Hindlimb muscle (tissue), 1 donor: ENCODE measurements at regions not wholly inside any gene's neighbourhood (a gene's known extent, or its start where the extent isn't known, plus 50 kb on each side); places are given as distances from the start of the nearest gene placed in this dataset.

Experiments used
- DNase-seq: peaks from one replicate; pipeline ENCODE4 v3.0.0-alpha.2; 2013

DNA sequence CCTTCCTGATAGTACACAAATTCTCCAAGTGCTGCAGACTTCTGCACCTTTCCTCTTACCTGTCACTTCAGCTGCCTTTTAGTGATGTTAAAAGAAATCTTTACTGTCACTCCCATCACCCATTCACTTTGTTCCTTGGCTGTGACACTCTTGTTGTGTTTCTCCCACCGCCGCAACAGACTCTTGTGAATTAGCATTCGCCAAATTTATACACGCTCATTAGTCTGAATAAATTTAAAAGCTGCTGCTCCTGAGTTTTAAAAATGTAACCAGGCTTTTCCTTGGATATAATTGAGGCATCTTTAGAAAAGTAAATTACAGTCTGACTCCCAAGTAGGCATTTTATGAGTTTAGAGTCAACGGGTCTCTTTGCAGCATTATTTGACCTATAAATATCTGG lies 1197.9 kb downstream of the BCL11B start:
- DNase-seq = no peak

DNA sequence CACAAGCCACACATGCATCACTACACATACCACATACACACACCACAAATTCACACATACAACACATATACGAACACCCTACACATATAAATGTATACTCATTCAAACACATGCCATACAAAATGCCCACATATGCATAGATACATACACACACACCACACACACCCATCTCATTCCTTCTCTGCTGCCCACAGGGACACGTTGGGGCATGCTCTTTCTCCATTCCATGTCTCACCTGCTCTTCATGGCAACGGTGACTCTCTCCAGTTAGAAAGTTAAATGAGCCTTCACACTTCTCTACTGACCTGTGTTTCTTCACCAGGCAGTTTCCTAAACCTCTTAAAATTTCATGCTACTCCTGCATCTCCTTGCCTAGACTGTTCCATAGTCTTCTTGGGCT lies 1194.8 kb downstream of the BCL11B start:
- no peak for DNase-seq

DNA sequence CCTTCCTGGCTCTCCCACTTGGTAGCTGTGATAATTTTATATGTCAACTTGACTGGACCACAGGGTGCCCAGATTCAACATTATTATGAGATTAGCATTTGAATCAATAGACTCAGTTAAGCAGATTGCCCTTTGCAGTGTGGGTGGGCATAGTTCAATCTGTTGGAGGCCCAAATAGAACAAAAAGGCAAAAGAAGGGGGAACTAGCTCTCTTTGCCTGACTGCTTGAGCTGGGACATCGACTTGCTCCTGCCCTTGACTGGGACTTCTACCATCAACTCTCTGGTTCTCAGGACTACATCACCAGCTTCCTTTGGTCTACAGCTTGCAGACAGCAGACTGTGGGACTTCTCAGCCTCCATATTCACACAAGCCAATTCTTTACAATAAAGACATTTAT lies 1189.2 kb downstream of the BCL11B start:
- DNase-seq = no peak

DNA sequence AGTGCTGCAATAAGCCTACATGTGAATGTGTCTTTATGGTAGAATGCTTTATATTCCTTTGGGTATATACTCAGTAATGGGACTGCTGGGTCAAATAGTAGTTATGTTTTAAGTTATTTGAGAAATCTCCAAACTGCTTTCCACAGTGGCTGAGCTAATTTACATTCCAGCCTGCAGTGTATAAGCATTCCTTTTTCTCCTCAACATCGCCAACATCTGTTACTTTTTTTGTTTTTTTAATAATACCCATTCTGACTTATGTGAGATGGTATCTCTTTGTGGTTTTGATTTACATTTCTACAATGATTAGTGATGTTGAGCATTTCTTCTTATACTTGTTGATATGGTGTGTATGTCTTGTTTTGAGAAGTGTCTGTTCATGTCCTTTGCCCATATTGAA lies 1186.2 kb downstream of the BCL11B start:
- no peak for DNase-seq

DNA sequence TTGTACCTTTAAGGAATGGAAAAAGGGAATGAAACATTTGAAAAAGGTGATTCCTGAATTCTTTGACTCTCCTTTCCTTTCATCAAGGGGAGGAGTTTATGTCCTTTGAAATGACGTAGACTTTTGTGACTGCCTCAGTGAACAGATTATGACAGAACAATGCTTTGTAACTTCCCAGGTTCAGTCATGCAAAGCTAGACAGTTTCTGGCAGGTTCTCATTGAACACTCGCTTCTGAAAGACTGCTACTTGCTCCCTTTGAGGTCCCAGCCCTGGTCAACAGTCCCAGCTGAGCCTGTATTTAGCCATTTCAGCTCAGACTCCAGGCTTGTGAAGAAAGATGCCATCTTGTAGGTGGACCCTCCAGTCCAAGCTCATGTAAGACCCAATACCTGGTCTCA lies 1178.9 kb downstream of the BCL11B start:
- DNase-seq = no peak

DNA sequence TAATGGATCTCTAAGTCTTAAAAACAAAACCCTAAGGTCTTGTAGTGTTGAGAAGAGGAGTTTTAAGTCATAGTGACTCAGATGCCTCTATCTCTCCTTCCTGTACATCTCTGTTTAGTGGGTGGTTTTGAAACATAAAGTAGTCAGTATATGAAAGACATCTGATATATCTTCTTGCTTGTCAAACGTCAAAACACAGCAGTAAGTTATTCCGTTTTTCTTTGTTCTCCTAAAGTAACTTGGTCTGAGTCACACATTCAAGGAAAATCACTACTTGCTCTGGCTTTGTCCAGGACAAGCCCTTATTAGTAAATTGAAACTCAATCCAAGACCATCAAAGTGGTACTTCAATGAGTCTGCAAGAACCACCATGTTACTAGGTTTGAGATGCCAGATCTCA lies 1172.5 kb downstream of the BCL11B start:
- no peak for DNase-seq

DNA sequence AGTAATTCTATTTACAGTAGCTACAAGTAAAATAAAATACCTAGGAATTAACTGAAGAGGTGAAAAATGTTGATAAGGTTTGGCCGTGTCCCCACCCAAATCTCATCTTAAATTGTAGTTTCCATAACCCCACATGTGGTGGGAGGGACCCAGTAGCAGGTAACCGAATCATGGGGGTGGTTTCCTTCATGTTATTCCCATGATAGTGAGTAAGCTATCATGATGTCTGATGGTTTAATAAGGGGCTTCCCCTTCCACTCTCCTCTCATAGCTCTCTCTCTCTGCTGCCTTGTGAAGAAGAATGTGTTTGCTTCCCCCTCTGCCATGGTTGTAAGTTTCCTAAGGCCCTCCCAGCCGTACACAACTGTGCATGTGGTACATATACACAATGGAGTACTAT lies 1170.7 kb downstream of the BCL11B start:
- no peak for DNase-seq

DNA sequence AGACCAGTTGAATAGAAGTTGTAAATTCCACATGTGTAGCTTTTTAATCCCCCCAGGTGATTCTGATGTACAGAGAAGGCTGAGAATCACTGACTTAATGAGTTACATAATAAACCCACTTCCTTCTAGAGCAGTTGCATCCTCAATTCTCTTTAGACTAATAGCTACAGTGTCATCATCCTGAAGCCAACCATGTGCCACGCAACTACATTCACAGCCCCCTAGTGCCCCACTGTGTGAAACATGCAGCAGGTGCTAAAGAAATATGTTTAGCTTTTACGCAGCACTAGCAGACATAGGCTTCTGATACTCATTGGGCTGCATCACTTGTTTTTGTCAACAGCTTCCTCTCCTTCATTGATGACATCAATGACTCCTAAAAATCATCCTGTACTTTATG lies 1168.3 kb downstream of the BCL11B start:
- no peak for DNase-seq

DNA sequence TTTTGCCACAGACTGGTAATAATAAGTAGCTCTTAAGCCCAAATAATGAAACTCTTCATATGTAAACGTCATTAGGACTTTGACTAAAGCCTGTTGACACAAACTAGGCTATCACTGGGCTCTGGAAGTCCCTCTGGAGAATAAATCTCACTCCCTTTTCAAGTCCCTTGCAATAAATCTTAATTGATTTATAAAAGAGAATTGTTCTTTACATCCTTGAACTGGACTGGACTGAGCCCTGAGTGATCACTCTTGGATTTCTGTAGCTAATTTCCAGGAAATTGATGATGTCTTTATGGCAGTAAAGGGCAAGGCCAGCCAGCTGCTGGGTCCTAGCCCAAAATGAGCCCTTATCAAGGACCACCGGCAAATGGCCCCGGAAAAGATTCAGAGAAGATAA lies 1162.7 kb downstream of the BCL11B start:
- DNase-seq = no peak

DNA sequence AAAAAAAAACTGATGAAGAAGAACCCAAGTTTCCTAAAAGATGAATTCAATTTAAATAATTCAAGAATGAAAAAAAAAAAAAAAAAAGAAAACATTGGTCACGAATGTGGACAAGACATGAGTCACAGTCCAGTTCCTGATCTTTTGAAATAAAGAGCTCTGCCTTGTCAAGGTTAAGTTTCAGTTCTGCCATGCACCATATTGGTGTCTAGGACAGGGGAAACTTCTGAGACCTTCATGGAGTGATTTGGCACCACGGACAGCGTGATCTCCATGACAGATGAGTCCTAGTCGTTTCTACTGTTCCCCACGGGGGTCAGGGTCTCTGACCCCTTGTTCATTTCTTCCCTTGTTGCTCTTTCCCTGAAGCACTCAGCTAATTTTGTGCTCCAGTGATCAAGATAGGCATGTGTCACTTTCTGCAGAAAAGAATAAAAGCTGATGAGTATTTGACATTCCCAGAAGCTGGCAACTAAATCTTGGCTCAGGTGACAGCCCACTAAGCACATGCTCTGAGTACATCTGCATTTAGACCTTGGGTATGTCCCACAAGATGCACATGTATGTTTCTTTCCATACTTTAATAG lies 1159.7 kb downstream of the BCL11B start:
- no peak for DNase-seq

DNA sequence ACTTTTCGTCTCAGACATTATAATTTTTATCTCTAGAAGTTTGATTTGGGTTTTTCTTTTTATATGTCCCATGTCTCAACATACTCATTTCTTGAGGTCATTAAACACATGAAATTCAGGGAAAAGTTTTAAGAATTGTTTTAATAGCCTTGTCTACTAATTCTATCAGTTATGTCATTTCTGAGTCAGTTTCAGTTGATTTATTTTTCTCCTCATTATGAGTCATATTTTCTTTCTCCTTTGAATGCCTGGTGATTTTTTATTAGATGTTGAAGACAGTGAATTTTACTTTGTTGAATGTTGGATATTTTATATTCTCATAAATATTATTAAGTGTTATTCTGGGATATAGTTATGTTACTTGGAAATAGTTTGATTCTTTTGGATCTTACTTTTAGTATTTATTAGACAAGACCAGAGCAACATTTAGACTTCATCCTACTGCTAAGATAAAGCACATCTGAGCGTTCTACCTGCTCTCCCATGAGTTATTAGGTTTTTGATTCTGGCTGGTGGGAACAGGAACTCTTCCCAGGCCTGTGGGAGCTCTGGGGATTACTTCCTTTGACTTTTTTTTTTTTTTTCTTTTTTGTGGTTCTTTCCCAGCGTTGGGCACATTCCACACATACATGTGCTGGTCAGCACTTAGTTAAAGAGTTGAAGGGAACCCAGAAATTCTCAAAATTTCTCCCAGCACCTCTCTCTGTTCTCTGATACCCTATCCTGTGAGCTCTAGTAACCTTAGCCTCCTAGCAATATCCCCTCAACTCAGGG lies 1157.7 kb downstream of the BCL11B start:
- DNase-seq = no peak

DNA sequence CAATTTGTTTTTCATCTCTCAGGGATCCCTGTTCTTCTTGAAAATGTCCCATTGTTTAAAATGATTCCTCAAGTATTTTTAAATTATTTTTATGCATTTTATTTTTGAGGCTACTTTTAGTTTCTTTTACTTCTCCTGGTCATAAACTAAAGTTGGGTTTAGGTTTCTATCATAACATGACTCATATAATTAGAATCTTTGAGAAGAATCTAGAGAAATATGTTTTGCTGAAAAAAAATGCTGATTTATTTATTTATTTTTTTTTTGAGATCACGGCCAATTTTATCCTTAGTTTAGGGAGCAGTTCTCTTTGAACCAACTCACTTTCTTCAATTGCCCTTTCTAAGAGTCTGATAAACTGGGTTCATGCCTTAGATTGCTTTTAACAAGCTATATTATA lies 1157.1 kb downstream of the BCL11B start:
- no peak for DNase-seq

DNA sequence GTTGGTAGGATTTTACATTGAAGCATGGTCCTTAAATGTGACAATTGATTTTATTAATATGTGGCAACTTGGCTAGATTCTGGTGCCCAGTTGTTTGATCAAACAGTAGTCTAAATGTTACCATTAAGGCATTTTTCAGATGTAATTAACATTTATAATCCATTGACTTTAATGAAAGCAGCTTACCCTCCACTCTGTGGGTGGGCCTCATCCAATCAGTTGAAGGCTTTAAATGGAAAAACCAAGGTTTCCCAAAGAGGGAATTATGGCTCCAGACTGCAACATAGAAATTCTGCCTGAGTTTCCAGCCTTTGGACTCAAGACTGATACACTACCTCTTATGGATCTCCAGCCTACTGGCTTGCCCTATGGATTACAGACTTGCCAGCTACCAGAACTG lies 1153.2 kb downstream of the BCL11B start:
- no peak for DNase-seq

DNA sequence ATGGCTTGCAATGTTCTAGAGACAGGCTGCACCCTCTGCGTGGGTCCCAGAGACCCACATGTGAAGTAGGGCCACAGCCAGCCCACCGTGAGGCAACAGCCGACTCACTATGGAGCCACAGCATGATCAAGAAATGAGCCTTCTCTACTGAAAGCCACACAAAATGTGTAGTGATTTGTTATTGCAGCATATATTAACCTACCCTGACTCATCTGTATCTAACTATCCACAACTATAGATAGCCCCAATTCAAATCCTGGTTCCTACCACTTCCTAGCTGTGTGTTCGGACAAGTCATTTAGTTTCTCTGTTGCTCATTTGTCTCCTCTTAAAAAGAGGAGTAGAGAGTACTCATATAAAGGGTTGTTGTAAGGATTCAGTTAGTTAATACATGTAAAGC lies 1152.3 kb downstream of the BCL11B start:
- DNase-seq = no peak

DNA sequence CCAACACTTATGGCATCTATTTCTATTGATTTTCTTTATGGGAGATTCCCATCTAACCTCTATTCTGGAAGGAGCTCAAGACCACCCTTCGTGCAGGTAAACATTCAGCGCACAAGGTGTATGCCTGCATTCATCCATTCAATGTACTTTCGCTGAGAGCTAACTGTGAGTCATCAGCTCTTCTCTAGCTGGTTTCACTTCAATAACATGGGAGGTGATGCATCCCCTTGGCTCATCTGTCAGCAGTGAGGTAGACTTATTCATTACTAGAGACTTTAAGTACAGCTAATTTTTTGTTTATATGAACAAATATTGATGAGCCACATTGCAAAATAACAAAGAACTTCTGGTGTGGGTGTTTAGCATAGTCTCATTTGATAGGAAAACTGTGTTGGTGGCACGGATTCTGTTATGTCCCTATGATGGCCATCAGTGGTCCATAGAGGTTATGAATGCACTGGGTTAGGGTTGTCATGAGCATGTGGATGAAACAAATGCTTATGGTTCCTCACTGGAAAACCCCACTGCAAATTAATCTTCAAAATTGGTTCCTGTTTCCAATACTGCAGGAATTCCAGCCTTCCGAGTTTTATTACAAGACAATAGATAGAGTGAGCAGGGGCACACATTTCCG lies 1151.0 kb downstream of the BCL11B start:
- no peak for DNase-seq

DNA sequence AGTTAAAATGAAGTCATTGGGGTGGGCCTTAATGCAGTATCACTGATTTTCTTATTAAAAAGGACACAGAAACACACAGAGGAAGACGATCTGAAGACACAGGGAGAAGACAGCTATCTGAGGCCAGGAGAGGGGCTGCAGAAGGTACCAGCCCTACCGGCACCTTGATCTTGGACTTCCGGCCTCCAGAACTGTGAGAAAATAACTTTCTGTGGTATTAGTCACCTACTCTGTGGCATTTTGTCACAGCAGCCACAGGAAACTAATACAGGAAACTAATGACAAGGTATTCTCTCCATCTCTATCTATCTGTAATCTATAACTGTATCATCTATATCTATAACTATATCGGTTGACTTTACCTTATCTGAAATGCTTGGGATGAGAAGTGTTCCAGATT lies 1149.5 kb downstream of the BCL11B start:
- no peak for DNase-seq

DNA sequence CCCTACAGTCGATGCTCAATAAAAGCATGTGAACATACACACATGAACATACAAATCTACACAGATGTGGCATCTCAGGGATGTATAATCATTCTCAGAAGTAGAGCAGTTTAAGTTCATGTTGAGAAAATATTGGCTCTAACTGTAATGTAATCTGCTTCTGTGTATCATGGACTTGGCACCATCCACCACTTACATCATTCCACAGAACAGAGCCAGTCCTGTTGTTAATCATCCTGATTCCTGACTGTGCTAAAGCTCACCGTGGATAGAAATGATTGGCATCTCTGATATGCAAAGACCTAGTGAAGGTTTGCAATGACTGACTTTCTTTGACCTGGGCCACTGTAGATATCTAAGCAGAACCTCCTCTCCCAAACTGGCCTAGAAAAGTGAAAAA lies 1141.3 kb downstream of the BCL11B start:
- no peak for DNase-seq

DNA sequence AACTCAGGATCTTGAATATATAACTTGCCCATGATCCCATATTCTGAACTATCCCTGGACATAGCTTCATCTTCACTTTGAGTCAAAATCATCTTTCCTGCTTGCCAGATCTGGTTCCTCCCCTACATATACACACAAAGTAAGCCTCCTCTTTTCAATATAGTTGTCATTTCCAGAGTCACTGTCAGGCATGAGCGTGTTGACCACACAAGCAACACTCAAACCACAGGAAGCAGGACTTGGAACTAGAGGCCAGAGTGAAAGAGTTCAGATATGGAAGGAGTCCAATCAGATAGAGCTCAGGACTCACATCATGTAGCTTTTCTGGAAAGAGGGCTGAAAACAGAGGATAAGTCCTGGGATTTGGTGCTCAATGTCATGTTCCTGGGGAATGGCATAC lies 1140.6 kb downstream of the BCL11B start:
- no peak for DNase-seq

DNA sequence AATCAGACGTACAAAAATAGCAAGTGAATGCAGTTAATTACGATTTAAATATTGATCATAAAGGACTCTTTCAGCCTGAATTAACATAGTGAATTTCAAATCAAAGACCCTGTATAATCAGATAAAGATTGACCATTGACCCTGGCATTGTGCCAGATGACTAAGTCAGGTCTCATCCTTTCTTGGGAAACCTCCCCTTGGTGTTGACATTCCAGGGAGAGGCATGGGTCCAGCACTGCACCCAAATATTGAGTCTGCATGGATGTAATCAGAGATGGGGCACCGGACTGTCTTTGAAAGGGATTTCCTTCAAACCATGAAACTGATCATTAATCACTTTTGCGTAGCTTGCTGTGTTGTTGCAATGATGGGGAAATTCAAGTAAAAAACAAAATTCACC lies 1138.2 kb downstream of the BCL11B start:
- DNase-seq = no peak

DNA sequence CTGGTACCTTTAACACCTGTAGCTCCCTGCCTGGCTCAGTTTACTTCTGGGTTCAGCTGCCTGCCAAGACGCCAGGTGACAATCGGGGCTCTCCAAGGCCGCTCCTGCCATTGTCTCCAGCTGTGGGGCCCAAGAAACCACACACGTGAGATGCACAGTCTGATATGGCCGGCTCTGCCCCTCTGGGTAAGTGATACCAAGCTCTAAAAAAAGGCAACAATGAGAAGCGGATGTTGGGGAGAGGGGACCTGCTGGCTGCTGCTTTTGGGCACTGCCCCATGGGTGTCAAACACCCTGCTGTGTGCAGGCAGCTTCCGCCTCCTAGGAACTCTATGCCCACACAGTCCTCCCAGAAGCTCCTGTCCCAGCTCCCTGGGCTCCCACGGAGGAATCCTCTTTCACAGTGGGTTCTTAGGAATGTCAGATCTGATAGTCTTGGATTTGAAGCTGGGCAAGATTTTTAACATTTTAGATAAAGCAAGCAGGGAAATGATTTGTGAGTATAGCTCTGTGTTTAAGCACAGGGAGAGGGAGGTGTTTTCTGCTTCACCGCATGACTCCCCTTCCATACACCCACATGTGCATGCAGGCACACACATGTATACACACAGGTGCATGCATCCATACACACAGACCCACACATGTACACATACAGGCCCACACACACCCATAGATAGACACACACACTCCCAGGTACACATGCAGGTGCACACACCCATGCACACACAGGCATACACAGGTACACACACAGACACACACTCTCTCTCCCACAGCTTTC lies 1135.8 kb downstream of the BCL11B start:
- no peak for DNase-seq

DNA sequence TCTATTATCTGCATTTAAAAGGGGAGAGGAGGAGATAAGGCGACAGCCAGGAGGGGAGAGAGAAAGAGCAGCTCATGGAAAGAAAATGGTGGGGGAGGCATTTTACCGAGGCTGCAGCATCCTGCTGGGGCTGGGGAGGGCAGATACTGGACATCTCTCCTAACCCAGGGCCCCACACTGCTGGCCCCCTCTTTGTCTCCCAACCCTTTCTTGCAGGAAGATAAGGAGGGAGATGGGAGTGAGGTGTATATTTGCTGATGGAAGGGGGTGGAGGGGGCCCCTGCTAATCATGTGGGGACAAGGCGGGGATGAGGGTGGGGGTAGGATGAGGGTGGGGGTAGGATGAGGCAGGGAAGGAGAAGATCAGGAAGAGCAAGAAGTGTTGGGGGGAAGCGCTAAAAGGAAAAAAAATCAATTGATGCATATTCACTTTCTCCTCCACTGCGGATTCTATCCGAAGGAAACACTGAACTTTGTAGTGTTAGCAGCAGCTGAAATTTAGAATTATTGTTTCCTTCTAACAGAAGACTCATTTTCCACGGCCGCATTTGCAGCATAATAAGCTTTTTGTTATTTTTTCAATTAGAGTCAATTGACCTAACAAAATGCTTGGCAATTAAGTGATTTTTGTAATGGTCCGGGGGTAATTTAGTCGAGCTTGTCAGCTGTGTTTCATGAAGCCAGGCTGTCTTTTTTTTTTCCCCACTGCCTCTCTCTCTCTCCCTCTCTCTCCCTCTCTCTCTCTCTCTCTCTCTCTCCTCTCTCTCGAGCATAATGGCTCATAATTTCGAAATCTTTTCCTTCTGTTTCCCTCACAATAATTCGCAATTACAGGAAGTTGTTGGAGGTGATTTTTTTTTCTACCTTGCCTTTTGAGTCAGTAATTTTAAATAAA lies 1134.6 kb downstream of the BCL11B start:
- DNase-seq = no peak

DNA sequence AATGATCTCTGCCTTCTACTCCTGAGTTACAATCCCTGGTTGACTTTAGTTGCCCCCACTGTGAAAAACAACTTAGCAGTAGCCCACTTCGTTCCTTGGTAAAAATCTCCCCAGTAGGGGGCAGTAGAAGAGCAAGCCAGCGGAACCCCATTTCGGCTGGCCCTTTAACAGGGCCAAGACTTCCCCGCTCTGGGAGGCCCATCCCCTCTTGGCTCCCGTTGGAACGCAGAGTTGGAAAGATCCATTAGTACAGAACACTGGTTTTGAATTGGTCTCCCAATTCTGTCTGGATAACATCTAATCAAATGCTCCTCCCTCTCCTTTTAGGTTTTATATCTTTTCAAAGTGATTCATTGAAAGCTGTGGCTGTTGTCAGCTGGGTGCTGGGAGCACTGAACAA lies 1133.3 kb downstream of the BCL11B start:
- DNase-seq = peak; percentile 12
